SK-N-SH treated with all-trans-retinoic acid at 6 μM for 48 hours (cell line): ENCODE measurements at regions not wholly inside any gene's neighbourhood (a gene's known extent, or its start where the extent isn't known, plus 50 kb on each side); places are given as distances from the start of the nearest gene placed in this dataset.

Experiments used
- ATAC-seq: fragments of 200-7000 bp; cut with Tn5 transposase; 3 replicates; pipeline ENCODE4 v1.9.1; 2020; ENCODE audit warnings: mild to moderate bottlenecking, moderate library complexity
- BACH2 ChIP-seq: fragments of 250-450 bp; sonication (Bioruptor Pico); IDR thresholded peaks from 2 replicates; pipeline ENCODE4 v1.9.0; 2021; ENCODE audit warnings: mild to moderate bottlenecking, borderline replicate concordance
- CREB5 ChIP-seq: fragments of 250-450 bp; sonication (Bioruptor Pico); IDR thresholded peaks from 2 replicates; pipeline ENCODE4 v1.5.1; 2020; ENCODE audit warnings: low read depth, mild to moderate bottlenecking, moderate library complexity
- CSDC2 ChIP-seq: fragments of 250-450 bp; sonication (Bioruptor Pico); IDR thresholded peaks from 2 replicates; pipeline ENCODE4 v1.5.0; 2020; ENCODE audit warnings: mild to moderate bottlenecking, moderate library complexity
- CSRNP3 ChIP-seq: fragments of 250-450 bp; sonication (Bioruptor Pico); IDR thresholded peaks from 2 replicates; pipeline ENCODE4 v1.5.1; 2021; ENCODE audit warnings: mild to moderate bottlenecking, moderate library complexity
- GLIS3 ChIP-seq: fragments of 250-450 bp; sonication (Bioruptor Pico); IDR thresholded peaks from 2 replicates; pipeline ENCODE4 v1.5.0; 2020; ENCODE audit warnings: mild to moderate bottlenecking, moderate library complexity
- ISL1 ChIP-seq: fragments of 250-450 bp; sonication (Bioruptor Pico); IDR thresholded peaks from 2 replicates; pipeline ENCODE4 v2.1.2; 2022; ENCODE audit warnings: mild to moderate bottlenecking, moderate library complexity
- OSR1 ChIP-seq: fragments of 250-450 bp; sonication (Bioruptor Pico); IDR thresholded peaks from 2 replicates; pipeline ENCODE4 v1.8.0; 2022; ENCODE audit warnings: moderate library complexity, mild to moderate bottlenecking, inconsistent platforms
- PATZ1 ChIP-seq: fragments of 250-450 bp; sonication (Bioruptor Pico); IDR thresholded peaks from 2 replicates; pipeline ENCODE4 v1.8.0; 2020; ENCODE audit warnings: mild to moderate bottlenecking, moderate library complexity, borderline replicate concordance
- POU6F1 ChIP-seq: fragments of 250-450 bp; sonication (Bioruptor Pico); IDR thresholded peaks from 2 replicates; pipeline ENCODE4 v1.8.0; 2021; ENCODE audit warnings: low read depth, mild to moderate bottlenecking, moderate library complexity, borderline replicate concordance
- PPARA ChIP-seq: fragments of 250-450 bp; sonication (Bioruptor Pico); IDR thresholded peaks from 2 replicates; pipeline ENCODE4 v1.5.0; 2020; ENCODE audit warnings: mild to moderate bottlenecking, borderline replicate concordance
- TCF4 ChIP-seq: fragments of 250-450 bp; sonication (Bioruptor Pico); IDR thresholded peaks from 2 replicates; pipeline ENCODE4 v1.8.0; 2021; ENCODE audit warnings: mild to moderate bottlenecking, moderate library complexity, borderline replicate concordance
- TOX ChIP-seq: fragments of 250-450 bp; sonication (Bioruptor Pico); IDR thresholded peaks from 2 replicates; pipeline ENCODE4 v1.8.0; 2021; ENCODE audit warnings: mild to moderate bottlenecking, moderate library complexity, borderline replicate concordance
- TSHZ2 ChIP-seq: fragments of 250-450 bp; sonication (Bioruptor Pico); IDR thresholded peaks from 2 replicates; pipeline ENCODE4 v1.5.0; 2020; ENCODE audit warnings: mild to moderate bottlenecking, moderate library complexity
- ZC3H10 ChIP-seq: fragments of 250-450 bp; sonication (Bioruptor Pico); IDR thresholded peaks from 2 replicates; pipeline ENCODE4 v1.5.1; 2021; ENCODE audit warnings: mild to moderate bottlenecking, moderate library complexity
- ZFP3 ChIP-seq: fragments of 250-450 bp; sonication (Bioruptor Pico); IDR thresholded peaks from 2 replicates; pipeline ENCODE4 v1.5.0; 2020; ENCODE audit warnings: mild to moderate bottlenecking, moderate library complexity
- ZFP30 ChIP-seq: fragments of 450-650 bp; formaldehyde crosslinking; IDR thresholded peaks from 2 replicates; pipeline ENCODE4 v1.5.0; 2022; ENCODE audit warnings: mild to moderate bottlenecking, moderate library complexity
- ZNF565 ChIP-seq: fragments of 450-650 bp; formaldehyde crosslinking; conservative IDR thresholded peaks from 2 replicates; pipeline ENCODE4 v1.5.0; 2020; ENCODE audit warnings: low read depth, mild to moderate bottlenecking, moderate library complexity
- ZNF70 ChIP-seq: fragments of 450-650 bp; formaldehyde crosslinking; IDR thresholded peaks from 2 replicates; pipeline ENCODE4 v1.5.0; 2020; ENCODE audit warnings: mild to moderate bottlenecking, moderate library complexity

GRCh38 chr10:91054325-91054724, 133.4 kb upstream of the ANKRD1 start:
- TF ChIP-seq ZFP3 (CRISPR knock-in tag) (no peak), ZNF70 (CRISPR knock-in tag) (no peak), ZFP30 (no peak), CREB5 (CRISPR knock-in tag) (no peak), OSR1 (no peak), CSRNP3 (no peak), GLIS3 (no peak), PPARA (CRISPR knock-in tag) (no peak), BACH2 (CRISPR knock-in tag) (no peak), ZNF565 (no peak), PATZ1 (CRISPR knock-in tag) (no peak), ZC3H10 (CRISPR knock-in tag) (no peak), TOX (no peak), TCF4 (CRISPR knock-in tag) (no peak), POU6F1 (CRISPR knock-in tag) (no peak)

GRCh38 chr10:91061187-91061586, 140.3 kb upstream of the ANKRD1 start:
- no peak for ATAC-seq
- TF ChIP-seq ZFP3 (CRISPR knock-in tag), result no peak
- TF ChIP-seq ISL1 (CRISPR knock-in tag), result no peak
- no peak for TF ChIP-seq GLIS3
- TF ChIP-seq TCF4 (CRISPR knock-in tag), result no peak
- TF ChIP-seq, all 23 proteins: peak for 0

More at GRCh38 chr10:91054325-91054724, 133.4 kb upstream of the ANKRD1 start:
- ATAC-seq, result no peak

- ATAC-seq, result no peak
- TF ChIP-seq ZFP30 (no peak), CSDC2 (CRISPR knock-in tag) (no peak), PATZ1 (CRISPR knock-in tag) (no peak), ZC3H10 (CRISPR knock-in tag) (no peak), ZNF70 (CRISPR knock-in tag) (no peak), TCF4 (CRISPR knock-in tag) (no peak), OSR1 (no peak), PPARA (CRISPR knock-in tag) (no peak), CREB5 (CRISPR knock-in tag) (no peak), TSHZ2 (CRISPR knock-in tag) (no peak)
These were observed 140.7 kb upstream of the ANKRD1 start for GRCh38 chr10:91061608-91062007.
